HG02870 (cell line): ENCODE measurements at regions not wholly inside any gene's neighbourhood (a gene's known extent, or its start where the extent isn't known, plus 50 kb on each side); places are given as distances from the start of the nearest gene placed in this dataset.

Experiments used
- ATAC-seq: cut with Tn5 transposase; IDR thresholded peaks from one replicate; pipeline ENCODE4 v1.9.1; 2021; ENCODE audit warnings: mild to moderate bottlenecking, moderate library complexity; ENCODE audit not compliant: unreplicated experiment

DNA sequence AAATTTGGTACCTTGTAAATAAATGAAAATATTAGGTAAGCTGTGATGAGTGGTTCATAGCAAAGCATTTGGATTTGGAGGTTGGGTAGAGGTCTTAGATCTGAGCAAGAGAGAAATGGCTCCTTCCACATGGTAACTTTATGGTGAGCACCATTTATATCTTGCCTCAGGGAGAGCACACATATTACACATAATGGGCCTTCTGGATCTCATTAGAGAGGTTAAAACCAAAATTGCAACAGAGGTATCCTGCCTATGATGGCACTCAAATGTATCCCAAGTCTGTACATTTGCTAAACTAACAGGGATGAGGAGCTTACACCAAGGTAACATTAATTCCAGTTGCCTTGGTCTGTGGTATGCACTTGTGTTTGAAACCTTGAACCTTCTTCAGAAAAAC, 87.1 kb upstream of the PUDP start:
- ATAC-seq = no peak

DNA sequence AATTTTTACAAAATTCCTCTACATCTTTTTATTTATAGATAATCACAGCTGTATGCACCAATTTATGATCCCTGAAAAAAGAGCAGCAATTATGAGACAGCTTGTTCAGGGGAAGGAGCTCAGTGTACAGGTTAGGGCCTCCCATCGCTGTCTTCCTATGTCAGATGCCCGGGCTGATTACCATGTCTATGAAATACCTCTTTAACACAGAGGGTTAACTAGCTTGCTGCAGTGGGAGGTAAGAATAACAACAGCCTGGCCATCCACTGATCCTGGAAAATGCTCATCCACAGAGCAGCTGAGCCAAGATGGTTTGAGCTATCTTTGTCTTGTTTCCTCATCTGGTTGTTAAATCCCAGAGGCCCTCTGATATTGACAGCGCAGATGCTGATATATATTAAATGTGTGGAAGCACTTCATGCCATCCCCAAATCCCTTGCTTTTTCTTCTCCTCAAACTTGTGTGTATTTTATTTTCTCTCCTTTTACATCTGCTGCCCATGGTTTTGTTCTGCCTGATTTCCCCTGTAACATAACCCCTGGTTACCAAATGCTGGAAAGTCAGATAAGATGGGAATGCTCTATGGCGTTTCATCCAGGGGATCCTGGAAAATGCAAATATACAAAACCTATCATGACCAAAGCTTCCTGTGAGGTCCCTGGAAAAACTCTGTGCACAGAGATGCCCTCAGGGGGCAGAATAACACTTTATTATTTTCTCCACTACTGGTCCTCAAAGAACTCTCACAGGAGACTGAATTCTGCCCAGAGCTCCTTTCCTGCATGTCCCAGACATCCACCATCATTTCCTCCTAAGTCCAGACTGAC, 85.8 kb upstream of the PUDP start:
- no peak for ATAC-seq

DNA sequence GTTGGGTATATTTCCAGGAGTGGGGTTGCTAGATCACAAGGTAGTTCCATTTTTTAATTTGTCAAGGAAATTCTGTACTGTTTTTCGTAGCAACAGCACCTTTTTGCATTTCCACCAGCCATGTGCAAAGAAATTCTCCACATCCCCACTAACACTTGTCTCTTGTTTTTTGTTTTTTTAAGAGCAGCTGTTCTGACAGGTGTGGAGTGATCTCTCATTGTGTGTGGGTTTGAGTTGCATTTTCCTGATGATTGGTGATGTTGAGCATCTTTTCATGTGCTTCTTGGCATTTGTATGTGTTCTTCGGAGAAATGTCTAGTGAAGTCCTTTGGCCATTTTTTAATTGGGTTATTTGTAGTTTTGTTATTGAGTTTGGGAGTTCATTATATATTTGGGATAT, 80.3 kb upstream of the PUDP start:
- no peak for ATAC-seq

DNA sequence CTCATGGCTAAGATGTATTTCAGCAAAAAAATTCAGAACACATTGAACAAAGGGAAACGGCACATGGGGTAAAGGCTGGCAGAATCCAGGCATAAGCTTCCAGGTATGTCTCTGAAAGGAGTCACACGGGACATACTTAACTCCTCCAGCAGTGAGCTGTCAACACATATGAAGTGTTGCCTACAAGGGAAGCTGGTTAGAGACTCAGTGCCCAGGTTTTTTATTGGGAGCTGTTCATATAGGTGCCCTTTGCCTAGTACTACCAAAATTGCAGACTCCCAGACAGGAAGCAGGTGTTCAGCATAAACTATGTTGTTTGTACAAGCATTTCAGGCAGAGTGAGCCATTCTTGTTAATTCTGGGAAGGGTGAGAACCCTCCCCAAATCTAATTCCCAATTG, 77.4 kb upstream of the PUDP start:
- no peak for ATAC-seq

DNA sequence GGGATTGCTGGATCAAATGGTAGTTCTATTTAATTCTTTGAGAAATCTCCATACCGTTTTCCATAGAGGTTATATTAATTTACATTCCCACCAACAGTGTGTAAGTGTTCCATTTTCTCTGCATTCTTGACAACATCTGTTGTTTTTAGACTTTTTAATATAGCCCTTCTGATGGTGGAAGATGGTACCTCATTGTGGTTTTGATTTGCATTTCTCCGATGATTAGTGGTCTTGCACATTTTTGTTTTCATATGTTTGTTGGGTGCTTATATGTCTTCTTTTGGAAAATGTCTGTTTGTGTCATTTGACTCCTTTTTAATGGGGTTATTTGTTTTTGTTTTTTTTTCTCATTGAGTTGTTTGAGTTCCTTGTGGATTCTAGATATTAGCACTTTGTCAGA, 75.3 kb upstream of the PUDP start:
- no peak for ATAC-seq

DNA sequence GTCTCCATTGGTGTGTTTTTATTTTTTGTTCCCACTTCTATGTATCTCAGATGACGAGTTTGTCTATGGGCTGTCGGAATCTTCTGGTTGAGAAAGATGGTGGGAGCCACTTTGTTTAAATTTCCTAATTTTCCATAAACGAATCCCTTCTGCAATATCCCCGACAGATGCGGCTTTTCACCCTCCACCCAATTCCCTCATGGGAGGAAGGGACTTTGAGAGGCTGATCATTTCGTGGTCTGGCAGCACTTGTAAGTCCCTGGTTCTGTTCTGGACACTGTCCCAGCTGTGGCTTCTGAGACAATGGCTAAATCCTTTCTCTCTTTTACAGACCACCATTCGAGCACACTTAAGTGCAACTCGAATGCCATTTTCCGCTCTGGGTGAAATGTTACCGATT, 72.2 kb upstream of the PUDP start:
- ATAC-seq = no peak

DNA sequence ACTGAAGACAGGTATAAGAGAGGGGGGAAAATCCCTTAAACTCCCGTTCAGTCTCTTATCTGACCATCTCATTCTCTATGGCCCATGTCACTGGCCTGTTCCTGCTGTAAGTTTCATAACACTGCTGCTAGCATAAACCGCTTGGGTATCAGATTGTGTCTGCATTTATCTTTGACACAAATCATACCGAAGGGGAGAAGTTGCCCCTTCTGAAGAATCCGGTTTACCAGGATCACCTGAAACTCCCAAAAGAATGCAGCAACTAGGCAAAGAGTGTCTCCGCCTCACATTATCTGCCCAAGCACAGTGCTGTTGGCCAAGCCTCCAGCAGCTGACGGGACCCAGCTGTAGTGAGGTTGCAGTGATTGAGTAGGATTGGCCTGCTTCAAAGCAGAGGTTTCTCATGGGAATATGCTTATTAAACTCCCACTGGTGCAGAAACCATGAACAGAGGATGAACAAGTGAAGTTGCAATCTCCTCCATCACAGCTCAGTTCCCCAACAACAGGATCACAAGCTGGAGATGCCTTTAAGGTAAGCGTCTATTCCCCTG, 71.3 kb upstream of the PUDP start:
- peak; percentile 62 for ATAC-seq

DNA sequence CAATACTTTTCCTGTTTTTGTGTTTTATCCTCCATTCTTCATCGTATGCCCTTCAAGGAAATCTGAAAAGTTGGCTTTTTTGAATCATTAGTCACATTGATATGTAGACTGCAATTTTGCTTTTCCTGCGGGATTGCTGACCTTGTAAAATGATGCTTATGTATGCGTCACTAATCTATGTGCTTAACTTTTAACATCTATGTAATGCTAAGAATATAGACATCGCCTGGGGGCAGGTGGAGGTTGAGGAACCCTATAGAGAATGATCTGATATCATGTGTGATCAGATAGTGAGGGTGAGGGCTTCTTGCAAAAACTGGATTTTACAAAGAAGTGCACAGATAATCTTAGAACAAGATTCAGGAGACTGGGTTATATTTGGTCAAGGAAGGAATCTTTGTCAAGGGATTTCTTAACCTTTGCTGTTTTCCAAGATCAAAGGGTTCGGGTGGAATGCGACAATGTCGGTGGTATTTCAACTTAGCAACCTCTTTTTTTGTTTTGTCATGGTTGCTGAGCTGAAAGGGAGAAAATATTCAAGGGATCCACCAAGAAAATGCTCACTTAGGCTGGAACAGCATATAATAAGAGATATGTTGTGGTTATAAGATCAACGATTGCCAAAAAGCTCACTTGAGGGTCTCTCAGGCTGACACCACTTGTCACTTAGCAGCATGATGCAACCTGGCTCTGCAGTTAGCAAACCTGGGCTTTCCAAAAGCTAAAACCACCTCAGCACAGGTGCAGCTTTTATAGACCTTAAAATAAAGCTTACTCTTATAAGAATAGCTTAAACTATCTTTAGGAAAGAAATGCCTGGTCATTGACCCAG, 70.6 kb upstream of the PUDP start:
- no peak for ATAC-seq

DNA sequence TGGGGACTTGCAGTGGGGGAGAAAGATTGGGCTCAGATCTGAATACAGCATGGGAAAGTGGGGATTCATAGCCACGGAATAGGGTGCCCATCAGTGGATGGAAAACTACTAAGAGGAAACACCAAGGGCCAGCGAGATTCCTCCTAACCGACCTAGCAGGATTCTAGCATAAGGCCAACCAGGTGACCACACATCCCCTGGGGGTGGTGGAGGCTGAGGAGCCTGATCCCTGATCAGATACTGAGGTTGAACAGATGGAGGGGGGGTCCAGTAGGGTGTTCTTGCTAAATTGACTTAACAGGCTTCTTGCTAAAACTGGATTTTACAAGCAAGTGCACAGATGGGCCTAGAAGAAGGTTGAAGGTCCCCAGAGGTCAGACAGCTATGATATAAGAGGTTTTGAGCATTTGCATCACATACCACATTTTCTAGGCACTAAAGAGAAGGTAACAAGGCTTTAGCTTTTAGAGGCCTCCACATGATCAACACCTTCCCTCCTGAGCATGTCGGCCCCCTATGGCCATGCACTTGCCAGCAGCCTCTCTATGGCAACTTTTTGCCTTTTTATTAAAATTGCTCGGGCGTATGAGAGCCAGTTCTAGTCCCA, 69.1 kb upstream of the PUDP start:
- no peak for ATAC-seq

DNA sequence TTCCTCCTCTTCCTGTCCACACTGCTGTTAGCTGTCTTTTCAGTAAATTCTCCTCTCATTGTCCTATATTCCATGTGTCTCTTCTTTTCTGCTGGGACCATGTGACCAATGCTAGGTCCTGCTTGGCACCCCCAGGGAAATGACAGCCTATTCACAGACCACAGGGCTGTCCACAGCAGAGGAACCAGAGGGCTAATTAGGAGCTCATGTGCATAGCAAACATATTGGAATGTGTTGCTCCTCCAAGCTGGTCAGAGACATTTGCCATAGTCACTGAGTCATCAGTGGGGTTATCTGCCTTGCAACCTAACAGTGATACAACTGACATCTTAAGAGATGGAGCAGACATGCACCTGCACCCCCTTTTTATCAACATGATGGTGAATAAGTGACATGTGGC, 67.9 kb upstream of the PUDP start:
- no peak for ATAC-seq

DNA sequence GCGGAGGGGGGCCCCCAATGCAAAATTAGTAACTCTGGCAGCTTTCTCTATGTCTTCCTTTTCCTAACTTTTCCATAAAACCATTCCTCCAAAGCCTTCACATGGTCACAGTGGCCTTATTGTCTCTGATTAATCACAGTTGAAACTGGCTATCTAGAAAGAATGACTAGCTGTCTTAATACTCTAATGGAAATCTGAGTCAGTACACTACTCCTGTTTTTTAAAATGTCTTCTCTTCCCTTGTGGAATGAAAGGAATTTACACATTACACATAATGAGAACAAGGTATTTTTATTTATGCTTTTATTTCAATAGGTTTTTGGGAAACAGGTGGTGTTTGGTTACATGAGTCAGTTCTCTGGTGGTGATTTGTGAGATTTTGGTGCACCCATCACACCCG, 66.3 kb upstream of the PUDP start:
- no peak for ATAC-seq

DNA sequence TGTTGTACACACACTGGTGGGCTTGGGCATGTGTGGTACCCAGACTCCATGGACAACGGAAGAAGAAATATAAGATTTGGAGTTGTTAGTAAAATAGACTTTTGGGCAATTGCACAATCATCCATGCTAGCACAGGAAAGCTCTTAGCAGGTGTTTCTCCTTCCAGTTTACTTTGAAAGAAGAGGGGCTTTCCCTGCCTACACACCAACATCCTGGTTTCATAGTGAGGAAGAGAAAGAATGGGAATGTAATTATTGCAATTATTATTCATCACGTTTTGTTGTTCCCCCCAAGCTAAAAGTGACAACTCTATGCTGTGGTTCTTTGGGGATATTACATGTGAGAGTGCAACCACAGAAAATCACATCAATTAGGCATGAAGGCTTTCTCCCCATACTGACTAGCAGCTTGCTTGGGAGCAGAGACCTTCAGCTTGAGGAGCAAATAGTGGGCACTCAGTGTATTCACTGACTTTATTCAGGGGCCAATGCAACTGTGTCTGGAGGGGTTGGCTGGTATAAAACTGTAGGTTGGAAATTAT, 57.2 kb upstream of the PUDP start:
- no peak for ATAC-seq

DNA sequence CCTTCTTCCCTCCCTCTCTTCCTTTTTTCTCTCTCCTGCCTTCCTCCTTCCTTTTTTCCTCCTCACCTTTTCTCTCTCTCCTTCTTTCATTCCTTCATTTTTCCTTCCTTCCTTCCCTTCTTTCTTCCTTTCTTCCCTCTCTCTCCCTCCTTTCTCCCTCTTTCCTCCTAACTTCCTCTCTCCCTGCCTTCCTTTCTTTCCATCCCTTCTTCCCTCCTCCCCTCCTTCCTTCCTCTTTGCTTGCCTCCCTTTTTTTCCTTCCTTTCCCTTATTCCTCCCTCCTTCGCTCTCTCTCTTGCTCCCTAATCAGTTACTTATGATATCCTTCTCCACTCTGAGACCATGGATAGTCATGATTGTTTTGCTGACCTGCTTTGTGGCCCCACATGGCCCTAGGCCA, 56.7 kb upstream of the PUDP start:
- no peak for ATAC-seq

DNA sequence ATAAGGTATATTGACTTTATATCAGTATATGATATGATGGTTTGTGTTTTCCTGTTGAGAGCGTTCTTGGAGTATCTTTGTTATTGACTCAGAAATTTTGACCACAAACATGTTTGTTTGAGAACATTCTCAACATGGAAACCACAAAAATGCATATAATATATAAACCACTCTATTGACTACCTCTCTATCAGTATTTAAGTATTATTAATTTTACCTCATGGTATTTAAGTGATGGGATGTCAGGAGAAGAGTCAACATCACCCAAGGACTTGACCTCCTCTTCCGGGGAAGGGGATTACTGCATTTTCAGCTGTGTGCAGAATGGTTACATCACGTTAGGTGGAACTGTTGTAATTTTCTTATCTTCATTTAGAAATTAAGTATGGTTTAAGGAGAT, 54.3 kb upstream of the PUDP start:
- ATAC-seq = no peak

DNA sequence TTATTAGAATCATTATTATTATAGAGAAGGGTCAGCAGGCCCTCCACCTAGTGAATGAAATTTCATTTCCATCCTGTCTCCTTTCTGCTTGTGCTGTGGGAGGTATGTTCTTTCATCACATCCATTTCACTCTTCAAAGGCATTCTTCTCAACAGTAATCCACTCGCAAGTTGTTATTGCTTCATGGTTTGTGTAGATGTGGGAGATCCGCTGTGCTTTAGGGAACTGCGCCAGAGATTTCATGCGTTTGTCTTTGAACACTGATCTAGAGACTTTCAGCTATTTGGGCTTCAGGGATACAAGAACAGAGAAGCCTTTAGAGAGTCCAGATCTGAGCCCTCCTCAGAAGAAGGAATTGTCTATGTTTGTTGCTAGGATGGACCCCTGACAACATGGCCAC, 53.5 kb upstream of the PUDP start:
- ATAC-seq = no peak

DNA sequence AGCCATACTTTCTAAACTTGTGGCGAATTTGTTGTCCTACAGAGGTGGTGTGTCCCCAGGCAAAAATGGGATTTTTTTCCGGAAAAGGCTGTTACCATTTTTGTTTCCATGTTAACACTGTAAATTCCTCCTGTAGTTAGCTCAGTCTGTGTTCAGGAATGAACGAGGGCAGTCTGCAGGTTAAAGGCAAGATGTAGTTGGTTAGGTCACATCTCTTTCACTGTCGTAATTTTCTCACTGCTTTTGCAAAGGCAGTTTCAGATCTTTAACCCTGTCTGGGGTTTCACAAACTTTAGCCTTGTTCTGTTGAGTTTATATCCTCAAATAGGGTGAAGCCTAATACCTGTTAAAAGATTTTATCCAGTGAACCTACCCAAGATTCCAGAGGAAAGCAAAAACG, 50.5 kb upstream of the PUDP start:
- ATAC-seq = no peak
